NCI-H2171 treated with DMSO at 0.1 percent for 48 hours (cell line): ENCODE measurements at regions not wholly inside any gene's neighbourhood (a gene's known extent, or its start where the extent isn't known, plus 50 kb on each side); places are given as distances from the start of the nearest gene placed in this dataset.
A peak's percentile ranks its signal among the peaks of the same experiment; 100 is the strongest.

ENCODE experiments used
- DNase-seq: peaks from one replicate; lab custom pipeline; 2025; lab: John Stamatoyannopoulos, UW

- DNase-seq, result no peak
Measured at GRCh38 chr13:95447814-95448213, 104.7 kb upstream of the CLDN10 start.

GRCh38 chr13:95451656-95452055 is 100.9 kb upstream of the CLDN10 start:
- DNase-seq, result no peak

GRCh38 chr13:95452375-95452774 is 100.1 kb upstream of the CLDN10 start:
- no peak for DNase-seq

GRCh38 chr13:95455782-95456181 is 96.7 kb upstream of the CLDN10 start:
- no peak for DNase-seq

- no peak for DNase-seq
Measured at GRCh38 chr13:95456815-95457214, 95.7 kb upstream of the CLDN10 start.

DNA sequence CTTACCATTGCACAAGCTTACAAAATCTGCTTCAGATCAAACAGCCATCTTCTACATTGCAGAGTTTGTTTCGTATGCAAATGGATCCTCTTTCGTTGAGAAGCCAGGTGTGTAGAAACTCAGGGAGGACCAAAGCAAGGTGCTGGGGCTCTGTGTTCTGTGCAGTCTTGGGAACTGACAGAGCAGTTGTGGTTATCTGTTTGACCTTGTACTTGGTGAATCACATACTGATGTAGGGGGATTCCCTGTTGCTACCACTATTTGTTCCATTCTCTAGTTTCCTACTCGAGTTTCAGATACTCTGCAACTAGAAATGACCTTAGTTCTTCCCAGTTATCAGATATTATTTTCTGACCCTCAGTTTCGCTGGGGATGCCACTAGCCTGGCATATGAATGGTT is 95.2 kb upstream of the CLDN10 start:
- DNase-seq, result no peak

DNA sequence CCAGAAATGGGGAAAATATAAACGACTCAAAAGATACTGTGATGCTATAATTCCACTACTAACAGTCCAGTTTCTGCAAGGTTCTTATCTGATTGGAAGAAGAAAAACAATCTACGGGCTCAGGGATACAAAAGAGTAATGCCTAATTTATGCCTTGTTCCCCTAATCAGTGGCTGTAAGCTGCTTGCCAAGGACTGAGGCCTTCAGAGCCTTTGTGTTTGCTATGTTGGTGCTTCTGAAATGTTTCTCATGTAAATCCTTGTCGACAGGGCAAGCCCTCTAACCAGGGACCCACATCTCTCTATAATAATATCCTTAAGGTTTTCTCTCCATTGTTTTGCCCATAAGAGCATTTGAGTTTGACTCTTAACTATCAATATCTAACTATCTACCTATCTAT is 89.7 kb upstream of the CLDN10 start:
- DNase-seq, result no peak

DNA sequence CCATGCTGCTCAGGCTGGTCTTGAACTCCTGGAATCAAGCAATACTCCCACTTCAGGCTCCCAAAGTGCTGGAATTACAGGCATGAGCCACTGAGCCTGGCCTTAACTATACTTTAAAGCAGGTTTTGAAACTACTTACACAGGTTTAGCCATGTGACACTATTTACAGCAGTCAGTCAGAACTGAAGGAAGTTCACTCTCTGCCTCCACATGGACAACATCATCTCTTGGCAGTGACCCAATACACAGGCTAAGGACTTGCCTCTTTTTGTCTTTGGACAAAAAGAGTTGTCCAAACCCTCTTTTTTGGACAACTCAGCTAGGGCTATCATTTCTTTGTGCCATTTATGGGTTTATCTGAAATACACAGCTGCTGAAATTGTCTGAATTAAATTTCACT is 89.0 kb upstream of the CLDN10 start:
- DNase-seq, result no peak

DNA sequence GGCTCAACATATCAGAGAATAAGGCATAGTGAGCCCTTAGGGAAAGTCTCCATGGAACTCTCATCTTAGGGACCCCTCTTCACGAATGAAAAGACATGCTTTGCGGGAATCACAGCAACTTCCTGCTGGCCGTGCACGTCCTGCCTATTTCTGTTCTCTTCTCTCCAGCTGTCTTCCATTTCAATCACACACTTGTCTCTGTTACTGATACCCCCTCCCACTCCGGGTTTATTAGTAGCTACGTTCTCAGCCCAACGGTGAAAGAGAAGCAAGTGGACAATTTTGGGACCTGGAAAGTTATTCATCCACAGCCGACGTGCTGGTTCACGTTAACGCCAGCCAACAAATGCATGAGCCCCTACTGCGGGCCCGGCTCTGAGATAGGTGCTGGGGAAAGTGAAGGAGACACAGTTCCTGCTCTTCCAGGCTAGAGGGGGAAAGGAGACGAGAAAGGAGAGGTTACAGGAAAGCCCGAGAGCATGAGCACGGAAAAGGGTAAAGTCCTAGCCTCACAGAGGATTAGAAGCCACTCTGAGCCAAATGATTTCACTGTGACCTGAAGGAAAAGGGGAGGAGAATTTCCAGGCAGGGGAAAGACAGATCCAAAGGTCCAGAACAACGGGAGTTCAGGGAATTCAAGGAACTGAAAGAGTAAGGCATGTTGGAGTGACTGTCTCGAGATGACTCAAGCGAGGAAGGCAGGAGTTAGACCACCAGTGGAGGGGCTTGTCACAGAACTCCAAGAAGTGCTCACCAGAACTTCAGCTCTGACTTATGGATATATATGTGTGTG is 81.8 kb upstream of the CLDN10 start:
- DNase-seq, result no peak

- no peak for DNase-seq
Measured at GRCh38 chr13:95471960-95472359, 80.6 kb upstream of the CLDN10 start.

- DNase-seq, result no peak
Measured at GRCh38 chr13:95474992-95475391, 77.5 kb upstream of the CLDN10 start.

DNA sequence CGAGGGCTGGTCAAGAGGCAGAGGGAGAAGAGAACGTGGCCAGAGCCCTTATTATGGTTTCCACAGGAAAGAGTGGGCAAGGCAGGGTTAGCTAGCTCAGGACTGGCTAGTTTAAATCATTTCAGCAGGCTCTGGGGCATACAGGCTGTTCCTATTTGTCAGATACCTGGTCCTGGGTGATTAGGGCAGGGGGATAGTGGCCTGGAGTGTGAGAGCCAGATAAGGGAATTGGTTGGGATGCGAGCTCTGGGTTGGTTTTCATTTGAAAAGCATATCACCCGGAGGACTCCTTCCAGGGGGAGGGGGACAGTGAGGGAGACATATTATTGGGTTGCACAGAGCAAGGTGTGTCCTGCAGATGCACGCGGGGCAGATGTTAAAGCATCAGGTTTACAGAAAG is 75.3 kb upstream of the CLDN10 start:
- DNase-seq, result no peak

DNA sequence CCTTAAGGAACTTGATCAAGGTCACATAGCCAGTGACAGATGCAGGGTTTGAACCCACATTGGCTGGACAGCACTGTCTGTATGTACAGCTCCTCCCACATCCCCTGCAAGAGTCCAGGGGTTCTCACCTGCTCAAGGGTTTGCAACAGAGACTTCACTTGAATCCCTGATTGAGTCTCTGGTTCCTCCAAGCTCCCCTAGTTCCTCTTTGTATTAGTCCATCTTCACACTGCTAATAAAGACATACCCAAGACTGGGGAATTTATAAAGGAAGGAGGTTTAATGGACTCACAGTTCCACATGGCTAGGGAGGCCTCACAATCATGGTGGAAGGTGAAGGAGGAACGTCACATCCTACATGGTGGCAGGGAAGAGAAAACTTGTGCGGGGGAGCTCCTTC is 72.8 kb upstream of the CLDN10 start:
- no peak for DNase-seq

- no peak for DNase-seq
Measured at GRCh38 chr13:95480131-95480545, 72.4 kb upstream of the CLDN10 start.

GRCh38 chr13:95480791-95481780 is 71.4 kb upstream of the CLDN10 start:
- DNase-seq, result no peak

- DNase-seq, result no peak
Measured at GRCh38 chr13:95484052-95484451, 68.5 kb upstream of the CLDN10 start.

- DNase-seq, result no peak
Measured at GRCh38 chr13:95485045-95485517, 67.4 kb upstream of the CLDN10 start.

- no peak for DNase-seq
Measured at GRCh38 chr13:95485518-95486144, 66.9 kb upstream of the CLDN10 start.

DNA sequence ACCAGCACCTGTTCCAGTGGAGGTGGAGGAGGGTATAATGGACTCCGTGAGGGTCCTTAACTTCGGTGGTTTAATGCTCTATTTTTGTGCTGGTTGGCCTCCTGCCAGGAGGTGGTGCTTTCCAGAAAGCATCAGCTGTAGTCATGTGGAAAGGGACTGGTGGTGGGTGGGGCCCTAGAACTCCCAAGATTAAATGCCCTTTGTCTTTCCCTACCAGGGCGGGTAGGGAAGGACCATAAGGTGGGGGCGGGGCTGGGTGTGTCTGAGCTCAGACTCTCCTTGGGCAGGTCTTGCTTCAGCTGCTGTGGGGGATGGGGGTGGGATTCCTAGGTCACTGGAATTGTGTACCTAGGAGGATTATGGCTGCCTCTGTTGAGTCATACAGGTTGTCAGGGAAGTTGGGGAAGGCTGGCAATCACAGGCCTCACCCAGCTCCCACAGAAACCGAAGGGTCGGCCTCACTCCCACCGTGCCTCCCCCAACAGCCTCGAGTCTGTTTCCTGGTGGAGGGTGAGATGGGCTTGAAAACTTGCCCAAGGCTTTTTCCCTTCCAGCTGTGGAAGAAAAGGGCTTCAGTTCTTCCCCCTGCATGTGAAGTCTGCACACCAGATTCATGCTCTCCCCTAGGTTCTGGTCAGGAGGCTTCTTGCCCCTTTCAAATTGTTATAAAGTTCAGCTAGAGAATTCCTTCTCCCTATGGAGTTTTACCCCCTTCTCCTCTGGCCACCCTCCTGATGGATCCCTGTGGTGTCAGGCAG is 60.3 kb upstream of the CLDN10 start:
- DNase-seq, result peak; percentile 38

GRCh38 chr13:95494082-95494681 is 58.3 kb upstream of the CLDN10 start:
- peak; percentile 52 for DNase-seq

- no peak for DNase-seq
Measured at GRCh38 chr13:95496485-95496884, 56.0 kb upstream of the CLDN10 start.
